H1 (cell line): ENCODE measurements at regions not wholly inside any gene's neighbourhood (a gene's known extent, or its start where the extent isn't known, plus 50 kb on each side); places are given as distances from the start of the nearest gene placed in this dataset.

Experiments used
- CTCF ChIA-PET: fragments of 300-600 bp; sonication (Branson Sonifier 250); formaldehyde crosslinking; loops from one replicate; lab custom pipeline; 2021; ENCODE audit not compliant: partially characterized antibody; lab: Charles Lee
- POLR2A ChIA-PET: fragments of 300-600 bp; sonication (Branson Sonifier 250); formaldehyde crosslinking; loops from one replicate; lab custom pipeline; 2021; ENCODE audit warnings: inconsistent platforms; ENCODE audit not compliant: partially characterized antibody; lab: Charles Lee
- DNase-seq, 2 experiments: peaks; one replicate each; pipeline versions ENCODE4 v3.0.0 to v3.0.0-alpha.2; 2010 to 2022; ENCODE audit warnings: low spot score in 2 of 2, low read depth in 1 of 2, mixed read lengths in 1 of 2
- FAIRE-seq: peaks from 2 replicates; lab custom pipeline; 2011; peaks lifted over from hg19 to GRCh38; lab: Jason Lieb, UNC
- H2AFZ ChIP-seq: 2 replicates; pipeline ENCODE4 v1.8.1; 2012; ENCODE audit warnings: low read length, inconsistent platforms
- H2AK5ac ChIP-seq: 2 replicates; pipeline ENCODE4 v1.6.1; 2013; ENCODE audit warnings: low read depth, low read length
- H2BK120ac ChIP-seq: replicated peaks from 2 replicates; pipeline ENCODE3; 2013; ENCODE audit warnings: low read depth, low read length, inconsistent platforms
- H2BK12ac ChIP-seq: 2 replicates; pipeline ENCODE4 v1.6.1; 2013; ENCODE audit warnings: low read depth, low read length
- H2BK15ac ChIP-seq: 2 replicates; pipeline ENCODE4 v1.6.1; 2013; ENCODE audit warnings: low read length
- H2BK20ac ChIP-seq: 2 replicates; pipeline ENCODE4 v1.6.1; 2013; ENCODE audit warnings: low read length
- H2BK5ac ChIP-seq: 2 replicates; pipeline ENCODE4 v1.6.1; 2013; ENCODE audit warnings: low read depth, low read length
- H3K14ac ChIP-seq: 2 replicates; pipeline ENCODE4 v1.6.1; 2013; ENCODE audit warnings: inconsistent platforms; ENCODE audit not compliant: insufficient read length
- H3K18ac ChIP-seq: 2 replicates; pipeline ENCODE4 v1.6.1; 2013; ENCODE audit warnings: low read length; ENCODE audit errors: extremely low read depth
- H3K23ac ChIP-seq: 2 replicates; pipeline ENCODE4 v1.6.1; 2013; ENCODE audit warnings: inconsistent platforms; ENCODE audit not compliant: insufficient read length
- H3K23me2 ChIP-seq: 2 replicates; pipeline ENCODE4 v1.6.1; 2013; ENCODE audit warnings: low read depth, low read length
- H3K27ac ChIP-seq: 2 replicates; pipeline ENCODE4 v1.6.1; 2011; ENCODE audit warnings: low read depth, low read length, inconsistent platforms
- H3K27me3 ChIP-seq, 4 experiments: replicated peaks in 1 of 4; 1 replicate in 1 of 4; 2 replicates in 3 of 4; pipeline versions ENCODE4 v1.6.1 to v1.8.1; 2011 to 2013; ENCODE audit warnings: low read length in 3 of 4, mild to moderate bottlenecking in 3 of 4, inconsistent platforms in 2 of 4, mixed read lengths in 2 of 4, moderate library complexity in 1 of 4; ENCODE audit not compliant: control insufficient read depth in 3 of 4, insufficient read depth in 3 of 4; ENCODE audit errors: extremely low read depth in 1 of 4
- H3K36me3 ChIP-seq, 4 experiments: 2 replicates each; pipeline versions ENCODE4 v1.6.1 to v1.8.1; 2011 to 2013; ENCODE audit warnings: mild to moderate bottlenecking in 4 of 4, low read length in 3 of 4, moderate library complexity in 2 of 4, control low read depth in 1 of 4, inconsistent platforms in 1 of 4; ENCODE audit not compliant: insufficient read depth in 4 of 4, control insufficient read depth in 2 of 4
- H3K4ac ChIP-seq: replicated peaks from 2 replicates; pipeline ENCODE3; 2013; ENCODE audit warnings: low read length, low read depth, mixed read lengths, inconsistent platforms; ENCODE audit not compliant: insufficient read length
- H3K4me1 ChIP-seq, 4 experiments: replicated peaks in 1 of 4; 1 replicate in 1 of 4; 2 replicates in 3 of 4; pipeline versions ENCODE4 v1.6.1 to v1.8.1; 2011 to 2013; ENCODE audit warnings: low read length in 3 of 4, inconsistent platforms in 2 of 4, mixed read lengths in 1 of 4; ENCODE audit not compliant: insufficient read depth in 4 of 4, control insufficient read depth in 3 of 4
- H3K4me2 ChIP-seq, 2 experiments: 2 replicates each; pipeline versions ENCODE4 v1.6.1 to v1.8.1; 2011 to 2013; ENCODE audit warnings: low read depth in 2 of 2, low read length in 2 of 2, control low read depth in 1 of 2, inconsistent platforms in 1 of 2, mild to moderate bottlenecking in 1 of 2; ENCODE audit not compliant: insufficient read depth in 1 of 2
- H3K4me3 ChIP-seq, 4 experiments: fragments of 200-600, 300-600 bp in 1 of 4; sonication (generic), shearing (Covaris generic), sonication (Bioruptor Twin) in 1 of 4; 2 replicates each; pipeline versions ENCODE4 v1.5.1 to v1.8.1; 2011 to 2016; ENCODE audit warnings: low read length in 4 of 4, low read depth in 3 of 4, control low read depth in 2 of 4, inconsistent platforms in 2 of 4, mild to moderate bottlenecking in 2 of 4, mixed read lengths in 1 of 4, moderate library complexity in 1 of 4; ENCODE audit not compliant: insufficient read depth in 2 of 4; ENCODE audit errors: extremely low read depth in 1 of 4
- H3K56ac ChIP-seq: replicated peaks from 2 replicates; pipeline ENCODE3; 2013; ENCODE audit warnings: low read depth, mild to moderate bottlenecking, mixed read lengths, low read length, inconsistent platforms; ENCODE audit not compliant: insufficient read length
- H3K79me1 ChIP-seq: 2 replicates; pipeline ENCODE4 v1.6.1; 2013; ENCODE audit warnings: low read depth, low read length, control low read depth
- H3K79me2 ChIP-seq, 2 experiments: 2 replicates each; pipeline versions ENCODE4 v1.6.1 to v1.8.1; 2012 to 2013; ENCODE audit warnings: low read length in 2 of 2, mild to moderate bottlenecking in 2 of 2, inconsistent platforms in 1 of 2; ENCODE audit not compliant: insufficient read depth in 2 of 2, control insufficient read depth in 1 of 2
- H3K9ac ChIP-seq, 4 experiments: replicated peaks in 1 of 4; 1 replicate in 1 of 4; 2 replicates in 3 of 4; pipeline versions ENCODE4 v1.6.1 to v1.8.1; 2011 to 2013; ENCODE audit warnings: low read depth in 3 of 4, low read length in 3 of 4, control low read depth in 2 of 4, mild to moderate bottlenecking in 2 of 4, moderate library complexity in 2 of 4, inconsistent platforms in 1 of 4; ENCODE audit errors: extremely low read depth in 1 of 4
- H3K9me3 ChIP-seq, 2 experiments: 2 replicates each; pipeline versions ENCODE4 v1.6.1 to v1.8.1; 2012 to 2013; ENCODE audit warnings: mild to moderate bottlenecking in 2 of 2, moderate library complexity in 2 of 2, control low read depth in 1 of 2, inconsistent platforms in 1 of 2, low read depth in 1 of 2, low read length in 1 of 2, mixed read lengths in 1 of 2; ENCODE audit not compliant: insufficient read depth in 2 of 2
- H4K20me1 ChIP-seq, 2 experiments: replicated peaks in 1 of 2; 2 replicates each; pipeline versions ENCODE3 to v1.8.1; 2011 to 2013; ENCODE audit warnings: inconsistent platforms in 2 of 2, low read length in 2 of 2, mild to moderate bottlenecking in 1 of 2; ENCODE audit not compliant: insufficient read depth in 2 of 2, control insufficient read depth in 1 of 2
- H4K5ac ChIP-seq: 2 replicates; pipeline ENCODE4 v1.6.1; 2013; ENCODE audit warnings: low read length, low read depth, mixed read lengths, inconsistent platforms; ENCODE audit not compliant: insufficient read length
- H4K8ac ChIP-seq: 2 replicates; pipeline ENCODE4 v1.8.0; 2013; ENCODE audit warnings: mild to moderate bottlenecking, moderate library complexity, low read length, inconsistent platforms; ENCODE audit not compliant: insufficient read depth; ENCODE audit errors: extremely low read depth
- H4K91ac ChIP-seq: replicated peaks from 2 replicates; pipeline ENCODE3; 2013; ENCODE audit warnings: low read length, mixed read lengths, inconsistent platforms; ENCODE audit not compliant: insufficient read length
- CBX5 ChIP-seq: fragments of 300-800, 300-1000 bp; sonication (generic); IDR thresholded peaks from 2 replicates; pipeline ENCODE4 v1.7.1; 2016; ENCODE audit warnings: antibody characterized with exemption, low read length, low read depth
- CBX8 ChIP-seq: fragments of 300-800, 300-1000 bp; sonication (generic); IDR thresholded peaks from 2 replicates; pipeline ENCODE4 v1.7.1; 2016; ENCODE audit warnings: low read depth, low read length, borderline replicate concordance
- CREB1 ChIP-seq: IDR thresholded peaks from 2 replicates; pipeline ENCODE4 v1.6.1; 2012; ENCODE audit warnings: inconsistent platforms
- EP300 ChIP-seq, 2 experiments: IDR thresholded peaks; 1 replicate in 1 of 2; 2 replicates in 1 of 2; pipeline ENCODE4 v1.6.1; 2011 to 2012; ENCODE audit warnings: low read depth in 2 of 2, low read length in 2 of 2, mild to moderate bottlenecking in 2 of 2, borderline replicate concordance in 1 of 2, inconsistent platforms in 1 of 2, moderate library complexity in 1 of 2
- MAFK ChIP-seq: IDR thresholded peaks from 2 replicates; pipeline ENCODE4 v1.6.1; 2012; ENCODE audit warnings: low read depth, mild to moderate bottlenecking, improper control_type of control experiment, low read length
- MAX ChIP-seq: IDR thresholded peaks from 2 replicates; pipeline ENCODE4 v1.6.1; 2012; ENCODE audit warnings: inconsistent platforms
- NANOG ChIP-seq: IDR thresholded peaks from 2 replicates; pipeline ENCODE4 v1.6.1; 2011; ENCODE audit warnings: low read length, low read depth, mild to moderate bottlenecking, inconsistent platforms; ENCODE audit not compliant: insufficient read depth, poor library complexity, severe bottlenecking
- POU5F1 ChIP-seq: IDR thresholded peaks from 2 replicates; pipeline ENCODE4 v1.6.1; 2011; ENCODE audit warnings: low read depth, mild to moderate bottlenecking, low read length, moderate library complexity
- SIN3A ChIP-seq, 2 experiments: IDR thresholded peaks in 1 of 2; conservative IDR thresholded peaks in 1 of 2; 2 replicates each; pipeline ENCODE4 v1.6.1; 2011 to 2012; ENCODE audit warnings: low read length in 2 of 2, improper control_type of control experiment in 1 of 2, low read depth in 1 of 2, mild to moderate bottlenecking in 1 of 2
- SP1 ChIP-seq: IDR thresholded peaks from 2 replicates; pipeline ENCODE4 v1.6.1; 2011; ENCODE audit warnings: low read depth, low read length
- ZNF274 ChIP-seq: IDR thresholded peaks from 2 replicates; pipeline ENCODE4 v1.7.0; 2012; ENCODE audit warnings: low read length, borderline replicate concordance; ENCODE audit errors: extremely low read depth
- WGBS, 2 experiments: shearing (Covaris generic) in 1 of 2; methylation state at CpG; one replicate each; pipeline versions ENCODE4 v1.1.6 to v1.1.7; 2013 to 2015; ENCODE audit warnings: low lambda C conversion rate in 2 of 2, mixed read lengths in 2 of 2, inconsistent platforms in 1 of 2, low coverage in 1 of 2, missing lambda C conversion rate in 1 of 2; ENCODE audit not compliant: insufficient replicate concordance in 2 of 2, insufficient coverage in 1 of 2, insufficient read length in 1 of 2; ENCODE audit errors: extremely low coverage in 1 of 2, missing lambda C conversion rate in 1 of 2; 5-methylcytosine and 5-hydroxymethylcytosine counted together

GRCh38 chr5:158153508-158153907 lies 294.6 kb upstream of the CLINT1 start:
- no peak overlapping the region for H3K23ac ChIP-seq
- POLR2A ChIA-PET: no interaction called here
- WGBS, 2 experiments: 76% methylated on average over 3 of the region's 3 CpGs; no CpG with 5 or more reads in 1 of the 2 experiments

More at GRCh38 chr5:158153508-158153907, 294.6 kb upstream of the CLINT1 start:
- Histone ChIP-seq H3K9ac (no peak overlapping the region), H2BK120ac (no peak overlapping the region), H2AK5ac (no peak overlapping the region), H3K79me1 (no peaks in the 10 kb centered on the region), H3K9me3 (no peaks in the 10 kb centered on the region), H3K23me2 (peaks cover 2% of the 10 kb centered on the region; the same call in 1 of the 2 replicates), H3K36me3 (no peaks in the 10 kb centered on the region), H2BK12ac (no peak overlapping the region), H3K18ac (no peak overlapping the region), H2BK15ac (no peak overlapping the region), H2BK20ac (no peak overlapping the region), H4K91ac (no peak overlapping the region), H3K79me2 (no peaks in the 10 kb centered on the region), H3K56ac (no peak overlapping the region), H3K27me3 (no peaks in the 10 kb centered on the region), H3K27ac (no peak overlapping the region), H3K4me3 (no peak overlapping the region), H3K4me2 (no peak overlapping the region), H4K8ac (no peak overlapping the region), H4K20me1 (no peaks in the 10 kb centered on the region), H2AFZ (no peak overlapping the region)
- no peak for FAIRE-seq
- CTCF ChIA-PET: interaction anchor here (0.6 to 2.8 kb wide), 7 partner anchors 9 to 604 kb away, joined by 3 to 11 read pairs (median 3); no protein-coding TSS in a partner anchor
- TF ChIP-seq CBX5: no peak
- TF ChIP-seq POU5F1: no peak
- TF ChIP-seq CREB1: no peak
- no peak for TF ChIP-seq MAX
- TF ChIP-seq ZNF274: no peak
- TF ChIP-seq EP300 (IDR thresholded peaks at IDR 0.05; ENCODE audit: borderline replicate concordance in 1 of 2, low read depth in 2 of 2, low read length in 2 of 2): no peak
- TF ChIP-seq MAFK: no peak
- no peak for TF ChIP-seq CBX8
- no peak for TF ChIP-seq SIN3A (conservative IDR thresholded peaks at IDR 0.05 in 1 of 2, IDR thresholded peaks at IDR 0.05 in 1 of 2; ENCODE audit: low read depth in 1 of 2, low read length in 2 of 2)
- no peak for TF ChIP-seq NANOG
- TF ChIP-seq SP1: no peak
- TF ChIP-seq, all 59 proteins: peak for 0
- H3K4me1 ChIP-seq: no peaks in the 10 kb centered on the region
- DNase-seq: no peak
- H3K4ac ChIP-seq: no peak overlapping the region
- H3K14ac ChIP-seq: no peak overlapping the region
- H4K5ac ChIP-seq: no peak overlapping the region
- no peak overlapping the region for H2BK5ac ChIP-seq
